ENCODE measurements at regions not wholly inside any gene's neighbourhood (a gene's known extent, or its start where the extent isn't known, plus 50 kb on each side); places are given as distances from the start of the nearest gene placed in this dataset.

DNA sequence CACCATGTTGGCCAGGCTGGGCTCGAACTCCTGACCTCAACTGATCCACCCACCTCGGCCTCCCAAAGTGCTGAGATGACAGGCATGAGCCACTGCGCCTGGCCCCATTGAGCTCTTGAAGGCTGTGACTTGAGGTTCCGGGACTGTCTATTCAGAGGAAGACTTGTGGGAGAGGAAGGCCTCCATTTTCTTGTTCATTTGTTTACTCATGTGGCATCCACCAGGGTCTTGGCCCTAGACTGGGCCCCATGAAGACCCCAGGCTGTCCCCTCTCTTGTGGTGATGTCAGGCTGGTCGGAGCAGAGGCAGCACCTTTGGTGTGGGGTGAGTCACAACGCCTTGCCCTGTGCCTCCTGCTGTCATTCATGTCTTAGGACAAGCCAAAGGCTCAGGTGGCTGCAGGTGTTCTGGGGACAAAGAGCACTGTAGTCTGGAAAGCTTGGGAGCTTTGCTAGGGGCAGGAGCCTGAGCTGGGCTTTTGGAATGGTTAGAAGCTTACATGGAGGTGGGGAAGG, 224.6 kb upstream of the C1orf174 start:
- TF ChIP-seq CTCF (IDR thresholded peaks at IDR 0.05; ENCODE audit: borderline replicate concordance, insufficient read depth, low read depth, low read length): no peak
- no peak overlapping the region for H3K4me3 ChIP-seq (ENCODE audit: low read depth, low read length)

GRCh38 chr1:4126251-4126650, 226.2 kb upstream of the C1orf174 start:
- no peak for TF ChIP-seq CTCF (IDR thresholded peaks at IDR 0.05; ENCODE audit: borderline replicate concordance, insufficient read depth, low read depth, low read length)
- H3K4me3 ChIP-seq (ENCODE audit: low read depth, low read length): no peak overlapping the region

GRCh38 chr1:4126731-4127591, 226.9 kb upstream of the C1orf174 start:
- no peak for TF ChIP-seq CTCF (IDR thresholded peaks at IDR 0.05; ENCODE audit: borderline replicate concordance, insufficient read depth, low read depth, low read length)
- no peak overlapping the region for H3K4me3 ChIP-seq (ENCODE audit: low read depth, low read length)

DNA sequence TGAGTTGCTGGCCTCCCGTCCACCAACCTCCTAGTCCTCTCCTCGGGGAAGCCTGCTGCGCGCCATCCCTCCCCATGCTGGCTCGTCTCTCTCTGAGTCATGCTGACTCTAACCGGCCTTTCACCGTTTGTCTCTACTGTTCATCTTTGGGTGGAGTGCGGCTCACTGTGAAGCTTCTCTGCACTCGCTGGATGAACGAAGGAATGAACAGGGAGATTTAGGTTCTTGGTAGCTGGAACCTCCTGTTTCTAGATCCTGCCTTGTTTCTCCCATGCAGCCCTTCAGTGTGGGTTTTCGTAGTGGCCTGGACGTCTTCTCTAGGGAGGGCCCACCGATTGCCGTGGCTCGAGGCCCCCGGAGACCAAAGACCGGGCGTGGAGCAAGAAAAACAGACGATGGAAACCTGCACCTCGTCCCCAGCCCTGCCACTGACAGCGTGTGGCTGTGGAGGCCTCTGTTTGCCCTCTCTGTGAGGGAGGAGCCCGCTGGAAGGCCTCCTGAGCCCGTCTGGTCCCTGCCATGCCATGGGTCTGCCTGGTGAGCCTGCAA, 227.6 kb upstream of the C1orf174 start:
- H3K4me3 ChIP-seq (ENCODE audit: low read depth, low read length): no peak overlapping the region
- TF ChIP-seq CTCF (IDR thresholded peaks at IDR 0.05; ENCODE audit: borderline replicate concordance, insufficient read depth, low read depth, low read length): no peak

DNA sequence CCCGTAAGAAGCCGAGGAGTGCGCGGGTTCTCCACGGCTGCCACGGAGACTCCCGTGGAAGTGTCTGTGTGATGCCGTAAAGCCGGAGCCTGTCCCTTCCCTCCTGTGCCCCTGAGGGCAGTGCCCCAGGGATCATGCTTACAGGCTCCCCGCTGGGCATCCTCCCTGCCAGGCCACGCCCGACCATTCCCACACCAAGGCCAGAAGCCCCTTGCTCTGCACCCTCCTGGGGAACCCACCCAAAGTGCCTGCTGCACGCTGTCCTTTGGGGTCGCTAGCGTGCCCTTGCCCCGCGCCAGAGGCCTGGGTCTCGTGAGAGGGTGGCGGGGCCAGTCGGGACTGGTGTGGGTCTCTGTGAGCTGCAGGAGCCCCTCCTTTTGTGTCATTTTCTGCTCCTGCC, 228.5 kb upstream of the C1orf174 start:
- no peak for TF ChIP-seq CTCF (IDR thresholded peaks at IDR 0.05; ENCODE audit: borderline replicate concordance, insufficient read depth, low read depth, low read length)
- H3K4me3 ChIP-seq (ENCODE audit: low read depth, low read length): no peak overlapping the region

- TF ChIP-seq CTCF (IDR thresholded peaks at IDR 0.05; ENCODE audit: borderline replicate concordance, insufficient read depth, low read depth, low read length): no peak
Observed at GRCh38 chr1:4129693-4130092, 229.6 kb upstream of the C1orf174 start.

GRCh38 chr1:4130096-4130495, 230.0 kb upstream of the C1orf174 start:
- TF ChIP-seq CTCF (IDR thresholded peaks at IDR 0.05; ENCODE audit: borderline replicate concordance, insufficient read depth, low read depth, low read length): no peak
- H3K4me3 ChIP-seq (ENCODE audit: low read depth, low read length): no peak overlapping the region

More at GRCh38 chr1:4129693-4130092, 229.6 kb upstream of the C1orf174 start:
- H3K4me3 ChIP-seq (ENCODE audit: low read depth, low read length): no peak overlapping the region
